ENCODE measurements at regions not wholly inside any gene's neighbourhood (a gene's known extent, or its start where the extent isn't known, plus 50 kb on each side); places are given as distances from the start of the nearest gene placed in this dataset.

DNA sequence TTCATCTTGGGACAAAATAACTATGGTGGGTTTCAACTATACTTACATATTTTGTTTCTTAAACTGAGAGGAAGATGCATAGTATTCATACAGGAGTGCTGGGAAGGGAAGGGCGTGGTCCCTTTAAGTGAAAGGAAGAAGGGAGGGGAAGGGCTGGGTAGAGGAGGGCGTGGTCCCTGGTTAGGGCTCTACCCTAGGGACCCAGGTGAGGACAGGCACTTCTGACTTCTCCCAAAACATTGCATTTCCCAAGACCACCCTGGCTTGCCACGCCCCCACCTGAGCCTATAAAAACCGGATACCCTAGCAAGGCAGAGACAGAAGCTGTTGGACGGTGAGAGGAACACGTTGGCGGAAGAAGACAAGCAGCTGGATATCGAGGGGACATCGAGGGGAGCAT lies 157.6 kb upstream of the PLXNA4 start:
- DNase-seq (ENCODE audit: low spot score), result no peak

DNA sequence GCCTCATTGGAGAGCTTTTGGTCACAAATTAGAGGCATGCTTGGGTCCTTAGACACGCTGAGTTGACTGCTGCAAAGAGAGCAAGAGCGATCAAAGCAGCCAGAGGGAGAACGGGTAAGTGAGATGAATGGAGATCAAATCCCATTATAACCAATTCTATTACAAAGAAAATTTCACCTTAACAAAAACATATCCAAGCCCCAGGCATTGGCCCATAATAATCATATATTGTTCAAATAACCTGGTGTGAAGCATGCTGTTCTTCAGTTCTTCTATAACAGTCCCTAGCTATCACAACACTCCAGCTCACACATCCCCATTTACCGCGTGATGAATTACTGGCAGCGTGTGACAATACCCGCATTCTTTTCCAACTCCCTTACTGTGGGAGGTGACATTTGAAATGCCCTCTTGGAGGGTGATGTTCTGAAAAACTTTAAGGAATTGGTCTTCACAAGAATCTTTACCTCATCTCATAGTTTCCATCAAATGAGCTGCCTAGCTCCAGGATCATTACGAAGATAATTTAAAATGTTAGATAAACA lies 156.1 kb upstream of the PLXNA4 start:
- no peak for DNase-seq (ENCODE audit: low spot score)

- DNase-seq (ENCODE audit: low spot score), result no peak
Observed at GRCh38 chr7:132730105-132730504, 153.8 kb upstream of the PLXNA4 start.

GRCh38 chr7:132723506-132724081 lies 147.3 kb upstream of the PLXNA4 start:
- DNase-seq (ENCODE audit: low spot score), result no peak

- DNase-seq (ENCODE audit: low spot score), result no peak
Observed at GRCh38 chr7:132720835-132721234, 144.6 kb upstream of the PLXNA4 start.

GRCh38 chr7:132713893-132714292 lies 137.6 kb upstream of the PLXNA4 start:
- DNase-seq (ENCODE audit: low spot score), result no peak

- DNase-seq (ENCODE audit: low spot score), result no peak
Observed at GRCh38 chr7:132709971-132710567, 133.8 kb upstream of the PLXNA4 start.

DNA sequence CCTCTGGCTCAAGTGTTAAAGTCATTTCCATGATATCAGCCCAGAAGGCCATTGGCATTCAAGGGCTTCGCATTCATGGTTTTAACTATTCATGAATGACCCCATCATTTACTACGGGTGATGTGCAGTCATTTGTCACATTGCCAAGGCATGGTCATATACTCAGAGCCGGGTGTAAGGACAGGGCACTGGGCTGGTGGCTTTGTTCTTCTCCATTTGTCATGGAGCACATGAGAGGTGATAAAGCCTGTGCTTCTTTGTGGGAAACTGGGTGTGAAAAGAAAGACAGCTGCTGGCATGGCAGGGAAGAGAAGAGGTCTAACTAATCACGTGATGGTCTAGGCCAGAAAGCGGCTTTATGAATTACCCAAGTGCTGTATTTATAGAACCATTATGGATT lies 132.2 kb upstream of the PLXNA4 start:
- DNase-seq (ENCODE audit: low spot score), result no peak

DNA sequence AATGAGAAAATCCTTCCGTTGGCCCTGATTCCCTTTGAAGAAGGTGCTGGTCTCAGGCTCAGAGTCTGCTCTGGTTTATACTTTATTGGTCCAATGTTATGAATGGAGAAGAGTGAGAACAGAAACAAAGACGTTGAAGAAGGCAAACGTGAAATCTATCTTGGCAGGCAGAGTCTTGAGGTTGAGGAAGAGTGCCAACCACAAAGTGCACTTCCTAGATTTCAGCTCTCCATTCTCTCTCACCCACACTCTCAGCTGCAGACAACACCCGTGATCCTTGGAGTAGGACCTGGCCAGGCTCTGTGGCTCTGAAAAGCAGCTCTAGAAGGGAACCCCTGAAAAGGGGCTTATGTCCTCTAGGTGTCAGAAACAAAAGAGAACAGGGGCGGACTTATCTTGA lies 128.9 kb upstream of the PLXNA4 start:
- peak; percentile 19 for DNase-seq (ENCODE audit: low spot score)

DNA sequence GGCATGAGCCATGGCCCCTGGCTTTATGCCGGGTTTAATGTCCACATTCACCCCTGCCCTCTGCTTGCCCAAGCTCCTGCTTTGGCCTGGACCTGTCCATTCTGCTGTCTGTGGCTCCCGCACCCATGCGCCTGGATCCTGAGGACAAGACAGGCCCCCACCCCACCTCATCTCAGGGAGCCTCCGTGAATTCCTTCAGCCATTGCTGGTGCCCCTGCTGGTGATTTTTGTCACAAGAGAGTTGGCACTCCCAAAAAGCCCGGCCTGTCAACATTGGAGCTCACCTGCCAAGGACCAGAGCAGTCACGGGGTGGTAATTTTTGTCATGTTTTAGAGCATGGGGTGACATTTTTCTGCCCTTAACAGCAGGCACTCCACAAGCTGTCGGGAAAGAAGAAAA lies 127.5 kb upstream of the PLXNA4 start:
- DNase-seq (ENCODE audit: low spot score), result no peak

DNA sequence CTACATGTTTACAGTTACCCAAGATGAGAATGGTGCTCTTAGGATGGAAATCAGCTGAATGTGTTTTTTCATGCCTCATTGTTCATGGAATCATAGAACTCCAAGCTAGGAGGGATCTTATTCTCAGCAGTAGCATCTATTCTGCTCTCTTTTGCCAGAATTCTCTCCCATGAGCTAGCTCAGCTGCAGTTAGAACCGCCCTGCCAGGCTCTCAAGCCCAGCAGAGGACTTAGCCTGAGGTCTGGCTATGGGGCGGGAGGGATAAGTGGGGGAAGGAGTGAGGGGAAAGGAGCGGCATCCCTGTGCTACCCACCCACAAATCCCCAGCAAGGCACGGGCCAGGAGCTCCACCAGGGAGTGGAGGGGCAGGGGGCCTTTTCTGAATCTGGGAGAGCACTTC lies 120.7 kb upstream of the PLXNA4 start:
- DNase-seq (ENCODE audit: low spot score), result no peak

DNA sequence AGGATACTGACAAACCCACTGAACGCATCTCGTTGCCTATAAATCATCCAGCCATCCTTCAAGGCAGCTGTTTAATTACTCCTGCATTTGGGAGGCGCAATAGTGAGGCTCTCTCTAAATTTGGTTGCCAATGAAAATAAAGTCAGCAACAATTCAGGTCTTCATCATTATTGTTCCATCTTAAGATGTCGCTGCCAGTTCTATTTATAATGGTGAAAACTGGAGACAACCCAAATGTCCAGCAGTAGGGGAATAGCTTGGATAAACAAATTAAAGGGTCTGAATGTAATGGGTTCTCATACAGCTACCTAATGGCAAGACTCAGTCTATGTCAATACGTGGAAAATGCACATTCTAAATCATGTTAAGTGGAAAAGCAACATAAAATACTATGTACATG lies 120.1 kb upstream of the PLXNA4 start:
- DNase-seq (ENCODE audit: low spot score), result no peak

GRCh38 chr7:132691201-132691600 lies 114.9 kb upstream of the PLXNA4 start:
- DNase-seq (ENCODE audit: low spot score), result no peak

DNA sequence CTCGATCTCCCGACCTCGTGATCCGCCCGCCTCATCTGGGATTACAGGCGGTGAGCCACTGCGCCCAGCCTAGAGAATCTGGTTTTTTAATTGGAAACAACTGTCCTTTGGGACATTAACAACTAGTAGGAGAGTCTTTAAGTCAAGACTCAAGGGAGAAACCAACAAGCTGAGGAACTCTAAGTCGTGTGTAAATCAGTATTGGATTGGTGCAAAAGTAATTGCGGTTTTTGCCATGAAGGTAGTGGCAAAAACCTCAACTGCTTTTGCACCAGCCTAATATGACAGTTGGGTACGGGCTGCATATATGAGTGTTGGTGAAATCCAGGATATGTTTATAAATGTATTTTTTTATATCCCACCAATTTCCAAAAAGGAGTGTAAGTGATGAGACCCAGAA lies 113.9 kb upstream of the PLXNA4 start:
- DNase-seq (ENCODE audit: low spot score), result no peak

DNA sequence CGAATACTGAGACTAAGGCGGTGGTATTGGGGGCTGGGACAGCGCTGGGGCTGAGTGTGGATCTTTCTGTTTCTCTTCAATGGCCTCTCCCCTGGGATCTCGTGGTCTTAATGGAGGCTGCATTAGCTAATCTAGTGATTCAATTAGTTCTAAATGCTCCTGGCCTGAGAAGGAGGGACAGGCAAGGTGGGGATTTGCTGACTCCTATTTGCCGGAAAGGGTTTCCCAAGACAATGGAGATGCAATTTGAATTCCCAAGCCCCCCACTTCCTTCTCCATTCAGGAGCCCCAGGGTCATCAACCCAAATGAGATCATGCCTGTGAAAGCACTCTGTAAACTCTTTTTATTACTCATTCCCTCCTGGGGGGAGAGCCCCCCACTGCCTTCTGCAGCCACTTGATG lies 111.7 kb upstream of the PLXNA4 start:
- no peak for DNase-seq (ENCODE audit: low spot score)

- DNase-seq (ENCODE audit: low spot score), result no peak
Observed at GRCh38 chr7:132687016-132687415, 110.7 kb upstream of the PLXNA4 start.

GRCh38 chr7:132685277-132685676 lies 109.0 kb upstream of the PLXNA4 start:
- no peak for DNase-seq (ENCODE audit: low spot score)

DNA sequence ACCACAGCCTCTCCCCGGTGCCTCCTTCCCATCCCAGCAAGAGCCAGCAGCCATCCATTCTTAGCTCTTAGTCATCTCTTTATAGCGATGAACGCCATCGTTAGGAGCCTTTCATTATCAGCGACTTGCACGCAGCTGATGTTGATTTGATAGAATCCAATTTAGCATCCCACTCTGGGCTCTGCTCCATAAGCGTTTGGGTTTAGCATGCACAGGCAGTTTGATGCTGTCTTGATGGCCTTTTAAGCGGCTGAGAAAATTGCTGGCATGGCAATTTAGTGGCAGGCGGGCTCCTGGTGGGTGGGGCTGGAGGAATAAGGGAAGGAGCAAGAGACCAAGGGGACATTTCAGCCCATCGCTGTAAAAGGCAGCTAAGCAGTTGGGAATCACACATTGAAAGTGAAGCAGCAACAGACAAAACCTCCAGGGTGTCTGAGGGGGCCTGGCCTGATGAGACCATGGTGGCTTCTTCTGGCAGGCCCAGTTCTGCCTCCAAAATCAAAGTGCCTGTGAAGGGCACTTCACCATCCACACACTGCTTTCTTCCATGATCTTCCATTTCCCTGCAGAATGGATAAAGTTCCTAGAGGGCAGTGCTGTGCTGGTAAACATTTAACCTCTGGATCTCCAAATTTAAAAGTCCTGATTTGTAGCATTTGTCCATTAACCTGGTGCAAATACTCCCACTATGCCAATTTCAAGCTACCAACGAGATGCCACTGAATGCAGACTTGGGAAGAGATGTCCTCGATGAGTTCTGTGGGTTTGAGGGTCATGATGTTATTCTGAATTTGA lies 107.8 kb upstream of the PLXNA4 start:
- DNase-seq (ENCODE audit: low spot score), result no peak

DNA sequence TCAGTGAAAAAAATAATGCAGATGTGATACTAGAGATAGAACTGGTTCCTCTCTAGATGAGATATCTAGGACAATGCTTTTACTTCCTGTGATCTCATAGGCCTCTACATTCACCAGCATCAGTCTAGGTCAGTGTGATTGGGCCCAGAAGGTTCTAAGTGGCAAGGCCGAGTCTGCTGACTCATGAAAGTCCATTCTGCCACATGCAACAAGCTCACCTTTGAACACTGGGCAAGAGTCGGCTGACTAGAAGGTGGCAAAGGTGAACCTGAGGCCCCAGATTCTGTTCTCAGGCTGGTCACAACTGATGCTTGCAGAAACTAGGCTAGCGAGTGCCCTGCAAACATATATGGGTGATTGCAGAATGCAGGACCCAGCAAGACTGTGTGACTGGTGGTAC lies 105.7 kb upstream of the PLXNA4 start:
- DNase-seq (ENCODE audit: low spot score), result no peak

GRCh38 chr7:132680590-132680989 lies 104.3 kb upstream of the PLXNA4 start:
- no peak for DNase-seq (ENCODE audit: low spot score)

- DNase-seq (ENCODE audit: low spot score), result no peak
Observed at GRCh38 chr7:132678656-132679055, 102.4 kb upstream of the PLXNA4 start.

- peak; percentile 14 for DNase-seq (ENCODE audit: low spot score)
Observed at GRCh38 chr7:132677918-132678317, 101.6 kb upstream of the PLXNA4 start.

Measured in pons (tissue), 1 donor.